PC-9 (cell line): ENCODE measurements at regions not wholly inside any gene's neighbourhood (a gene's known extent, or its start where the extent isn't known, plus 50 kb on each side); places are given as distances from the start of the nearest gene placed in this dataset.

ENCODE experiments used
- BruUV-seq: library from RNA; stranded (reverse); fragments of 400-500 nt; replicated peaks from 2 replicates; lab custom pipeline; 2021; lab: Mats Ljungman, UMichigan
- CTCF ChIA-PET: fragments of 300-600 bp; sonication (Branson Sonifier 250); formaldehyde crosslinking; loops from one replicate; lab custom pipeline; 2022; ENCODE audit warnings: antibody characterized with exemption; lab: Charles Lee
- POLR2A ChIA-PET: fragments of 300-600 bp; sonication (Branson Sonifier 250); formaldehyde crosslinking; loops from one replicate; lab custom pipeline; 2022; ENCODE audit warnings: antibody characterized with exemption; ENCODE audit not compliant: unreplicated experiment; lab: Charles Lee
- DNase-seq, 2 experiments: peaks; one replicate each; pipeline versions ENCODE4 v3.0.0 to v3.0.0-alpha.2; 2015 to 2022; ENCODE audit warnings: mixed read lengths in 1 of 2
- H2AFZ ChIP-seq: fragments of 200-600 bp; sonication (generic); 2 replicates; pipeline ENCODE4 v1.8.1; 2017; ENCODE audit warnings: antibody characterized with exemption
- H3F3A ChIP-seq: fragments of 200-600 bp; sonication (generic); 2 replicates; pipeline ENCODE4 v1.8.1; 2017; ENCODE audit warnings: antibody characterized with exemption, mild to moderate bottlenecking, low read depth; ENCODE audit not compliant: insufficient read depth
- H3K27ac ChIP-seq: fragments of 200-600 bp; sonication (generic); 2 replicates; pipeline ENCODE4 v1.6.1; 2016; ENCODE audit warnings: mixed run types
- H3K27me3 ChIP-seq: fragments of 200-600 bp; sonication (generic); 2 replicates; pipeline ENCODE4 v1.6.1; 2016; ENCODE audit warnings: low read depth, mixed run types; ENCODE audit not compliant: insufficient read depth
- H3K36me3 ChIP-seq: fragments of 200-600 bp; sonication (generic); 2 replicates; pipeline ENCODE4 v1.6.1; 2016; ENCODE audit warnings: low read depth, mixed run types
- H3K4me1 ChIP-seq: fragments of 200-600 bp; sonication (generic); replicated peaks from 2 replicates; pipeline ENCODE4 v1.6.1; 2016; ENCODE audit warnings: mixed run types; ENCODE audit not compliant: insufficient read depth
- H3K4me2 ChIP-seq: fragments of 200-600 bp; sonication (generic); 2 replicates; pipeline ENCODE4 v1.6.1; 2017; ENCODE audit warnings: mixed run types
- H3K4me3 ChIP-seq: fragments of 200-600 bp; sonication (generic); 2 replicates; pipeline ENCODE4 v1.6.1; 2016; ENCODE audit warnings: mixed run types
- H3K79me2 ChIP-seq: fragments of 200-600 bp; sonication (generic); 2 replicates; pipeline ENCODE4 v1.6.1; 2017; ENCODE audit warnings: low read depth, mixed run types
- H3K9me2 ChIP-seq: fragments of 200-600 bp; sonication (generic); 2 replicates; pipeline ENCODE4 v1.8.1; 2017; ENCODE audit warnings: mild to moderate bottlenecking; ENCODE audit not compliant: insufficient read depth
- H3K9me3 ChIP-seq: fragments of 200-600 bp; sonication (generic); 2 replicates; pipeline ENCODE4 v1.8.1; 2016; ENCODE audit warnings: low read depth; ENCODE audit not compliant: insufficient read depth
- H4K20me1 ChIP-seq: fragments of 200-600 bp; sonication (generic); 2 replicates; pipeline ENCODE4 v1.8.1; 2017; ENCODE audit not compliant: insufficient read depth
- EZH2 ChIP-seq: fragments of 200-600 bp; sonication (generic); IDR thresholded peaks from 2 replicates; pipeline ENCODE4 v1.8.0; 2017; ENCODE audit warnings: antibody characterized with exemption, low read depth
- intact Hi-C: fragments of 100-400 bp; cut with micrococcal nuclease; formaldehyde crosslinking; loops from one replicate; pipeline ENCODE4 v1.10.0; 2022; ENCODE audit not compliant: unreplicated experiment
- TF ChIP-seq, protein P1 (sequence below): fragments of 200-600 bp; sonication (generic); conservative IDR thresholded peaks from 2 replicates; pipeline ENCODE4 v1.6.1; 2017; ENCODE audit warnings: mixed run types, antibody characterized with exemption, mild to moderate bottlenecking, moderate library complexity

DNA sequence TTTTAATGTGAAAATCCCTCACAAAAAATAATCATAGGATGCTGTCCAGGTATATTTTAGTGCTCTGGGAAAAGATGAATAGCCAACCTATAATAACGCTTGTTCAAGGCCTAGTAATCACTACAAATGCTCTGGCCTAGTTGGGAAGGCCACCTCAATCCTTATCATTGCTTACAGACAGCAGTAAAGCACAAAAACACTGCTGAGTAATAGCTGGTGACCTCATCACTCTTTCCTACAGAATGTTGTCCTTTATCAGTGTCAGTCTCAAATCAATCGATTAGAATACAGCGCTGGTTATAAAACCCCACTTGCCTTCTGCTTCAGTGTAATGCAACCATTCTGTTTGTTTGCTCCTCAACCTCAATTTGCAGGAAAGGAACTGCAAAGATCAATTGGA is 72.6 kb upstream of the STEAP1 start:
- H4K20me1 ChIP-seq = no peaks in the 10 kb centered on the region

GRCh38 chr7:90092506-90092905 is 61.8 kb upstream of the STEAP1 start:
- CTCF ChIA-PET = no interaction called here
- no peak overlapping the region for H3K27ac ChIP-seq
- no peaks in the 10 kb centered on the region for H3F3A ChIP-seq
- no peak overlapping the region for H3K4me3 ChIP-seq
- intact Hi-C loops = no loop called here
- H2AFZ ChIP-seq = no peak overlapping the region
- H3K4me2 ChIP-seq = no peak overlapping the region
- H3K9me2 ChIP-seq = no peaks in the 10 kb centered on the region
- H3K79me2 ChIP-seq = no peaks in the 10 kb centered on the region
- H3K27me3 ChIP-seq = no peaks in the 10 kb centered on the region; the same call in 1 of the 2 replicates
- H3K36me3 ChIP-seq = no peaks in the 10 kb centered on the region
- H3K4me1 ChIP-seq = no peaks in the 10 kb centered on the region
- H4K20me1 ChIP-seq = no peaks in the 10 kb centered on the region; the same call in 1 of the 2 replicates
- BruUV-seq = no TSS peak
- no peak for DNase-seq
- POLR2A ChIA-PET = no interaction called here
- H3K9me3 ChIP-seq = no peaks in the 10 kb centered on the region
- TF ChIP-seq, protein P1, sequence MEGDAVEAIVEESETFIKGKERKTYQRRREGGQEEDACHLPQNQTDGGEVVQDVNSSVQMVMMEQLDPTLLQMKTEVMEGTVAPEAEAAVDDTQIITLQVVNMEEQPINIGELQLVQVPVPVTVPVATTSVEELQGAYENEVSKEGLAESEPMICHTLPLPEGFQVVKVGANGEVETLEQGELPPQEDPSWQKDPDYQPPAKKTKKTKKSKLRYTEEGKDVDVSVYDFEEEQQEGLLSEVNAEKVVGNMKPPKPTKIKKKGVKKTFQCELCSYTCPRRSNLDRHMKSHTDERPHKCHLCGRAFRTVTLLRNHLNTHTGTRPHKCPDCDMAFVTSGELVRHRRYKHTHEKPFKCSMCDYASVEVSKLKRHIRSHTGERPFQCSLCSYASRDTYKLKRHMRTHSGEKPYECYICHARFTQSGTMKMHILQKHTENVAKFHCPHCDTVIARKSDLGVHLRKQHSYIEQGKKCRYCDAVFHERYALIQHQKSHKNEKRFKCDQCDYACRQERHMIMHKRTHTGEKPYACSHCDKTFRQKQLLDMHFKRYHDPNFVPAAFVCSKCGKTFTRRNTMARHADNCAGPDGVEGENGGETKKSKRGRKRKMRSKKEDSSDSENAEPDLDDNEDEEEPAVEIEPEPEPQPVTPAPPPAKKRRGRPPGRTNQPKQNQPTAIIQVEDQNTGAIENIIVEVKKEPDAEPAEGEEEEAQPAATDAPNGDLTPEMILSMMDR = no peak

More for the DNA sequence above, 72.6 kb upstream of the STEAP1 start:
- POLR2A ChIA-PET = interaction anchor here (0.6 kb wide), 1 partner anchor 1626 kb away, joined by 3 read pairs; no protein-coding TSS in a partner anchor
- H3K4me2 ChIP-seq = no peak overlapping the region
- H3K36me3 ChIP-seq = no peaks in the 10 kb centered on the region
- intact Hi-C loops = no loop called here
- H3K9me3 ChIP-seq = no peaks in the 10 kb centered on the region
- no peak overlapping the region for H3K4me3 ChIP-seq
- no peaks in the 10 kb centered on the region for H3F3A ChIP-seq
- no peaks in the 10 kb centered on the region for H3K9me2 ChIP-seq
- BruUV-seq = no TSS peak
- no peaks in the 10 kb centered on the region for H3K27me3 ChIP-seq
- no peaks in the 10 kb centered on the region for H3K4me1 ChIP-seq
- H2AFZ ChIP-seq = no peak overlapping the region
- no peak for DNase-seq
- TF ChIP-seq, protein P1 = no peak
- no peak for TF ChIP-seq EZH2
- CTCF ChIA-PET = no interaction called here
- no peaks in the 10 kb centered on the region for H3K79me2 ChIP-seq
- no peak overlapping the region for H3K27ac ChIP-seq

GRCh38 chr7:90094030-90094429 is 60.2 kb upstream of the STEAP1 start:
- TF ChIP-seq EZH2 = no peak
- TF ChIP-seq, protein P1 = no peak
- no peaks in the 10 kb centered on the region for H3K9me2 ChIP-seq
- H3K4me2 ChIP-seq = no peak overlapping the region
- H3K9me3 ChIP-seq = no peaks in the 10 kb centered on the region
- POLR2A ChIA-PET = no interaction called here
- no peaks in the 10 kb centered on the region for H3K4me1 ChIP-seq
- BruUV-seq = no TSS peak
- H3K36me3 ChIP-seq = no peaks in the 10 kb centered on the region
- no peak for DNase-seq
- intact Hi-C loops = no loop called here
- H3F3A ChIP-seq = no peaks in the 10 kb centered on the region
- no peak overlapping the region for H3K27ac ChIP-seq
- H3K4me3 ChIP-seq = no peak overlapping the region
- no peaks in the 10 kb centered on the region for H3K79me2 ChIP-seq
- no peak overlapping the region for H2AFZ ChIP-seq
- H4K20me1 ChIP-seq = no peaks in the 10 kb centered on the region; the same call in 1 of the 2 replicates
- CTCF ChIA-PET = no interaction called here
- H3K27me3 ChIP-seq = no peaks in the 10 kb centered on the region
